Astrocyte (in vitro differentiated cells and primary cell): ENCODE measurements at regions not wholly inside any gene's neighbourhood (a gene's known extent, or its start where the extent isn't known, plus 50 kb on each side); places are given as distances from the start of the nearest gene placed in this dataset.

ENCODE experiments used
- CTCF ChIP-seq: IDR thresholded peaks from 2 replicates; pipeline ENCODE4 v1.5.1; 2011; ENCODE audit warnings: low read depth, mild to moderate bottlenecking, inconsistent platforms, low read length, moderate library complexity; ENCODE audit not compliant: insufficient read depth
- EZH2 ChIP-seq: IDR thresholded peaks from 2 replicates; pipeline ENCODE4 v1.6.1; 2012; ENCODE audit warnings: mild to moderate bottlenecking, low read length, inconsistent platforms; ENCODE audit not compliant: insufficient read depth

- TF ChIP-seq CTCF (no peak), EZH2 (no peak)
Measured at GRCh38 chr11:30100495-30100894, 83.7 kb upstream of the KCNA4 start.
